Esophagus squamous epithelium (tissue), 4 donors: ENCODE measurements at regions not wholly inside any gene's neighbourhood (a gene's known extent, or its start where the extent isn't known, plus 50 kb on each side); places are given as distances from the start of the nearest gene placed in this dataset.

ENCODE experiments used
- POLR2A ChIP-seq, 4 donors: fragments of 450-650 bp; IDR thresholded peaks; one replicate each; pipeline ENCODE4 v1.6.1; 2017; ENCODE audit warnings: antibody characterized with exemption in 4 of 4, mild to moderate bottlenecking in 4 of 4, moderate library complexity in 3 of 4
- TF ChIP-seq, protein P1 (sequence below), 6 experiments: fragments of 450-650 bp in 4 of 6; fragments of 200-600 bp in 2 of 6; sonication (generic) in 2 of 6; IDR thresholded peaks; one replicate each; pipeline ENCODE4 v1.5.1; 2016 to 2019; ENCODE audit warnings: antibody characterized with exemption in 6 of 6, mild to moderate bottlenecking in 4 of 6, moderate library complexity in 4 of 6

DNA sequence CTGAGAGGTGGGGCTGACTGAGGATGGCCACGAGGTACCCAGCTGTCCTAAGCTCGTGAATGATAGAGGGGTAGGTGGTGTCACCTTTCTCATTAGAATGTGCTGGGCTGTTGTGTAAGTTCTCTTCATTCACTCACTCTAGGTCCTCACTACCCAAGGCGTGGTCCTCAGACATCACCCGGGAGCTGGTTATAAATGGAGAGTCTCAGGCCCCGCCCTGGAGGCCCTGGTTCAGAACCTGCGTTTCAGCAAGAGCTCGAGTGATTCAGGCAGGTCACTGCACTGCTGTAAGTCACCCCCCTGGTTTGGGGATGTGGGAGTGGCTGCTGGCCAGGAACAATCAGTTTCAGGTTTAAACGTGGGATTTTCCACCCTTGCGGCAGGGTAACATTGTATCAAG, 139.8 kb downstream of the FOXL1 start:
- TF ChIP-seq, protein P1, sequence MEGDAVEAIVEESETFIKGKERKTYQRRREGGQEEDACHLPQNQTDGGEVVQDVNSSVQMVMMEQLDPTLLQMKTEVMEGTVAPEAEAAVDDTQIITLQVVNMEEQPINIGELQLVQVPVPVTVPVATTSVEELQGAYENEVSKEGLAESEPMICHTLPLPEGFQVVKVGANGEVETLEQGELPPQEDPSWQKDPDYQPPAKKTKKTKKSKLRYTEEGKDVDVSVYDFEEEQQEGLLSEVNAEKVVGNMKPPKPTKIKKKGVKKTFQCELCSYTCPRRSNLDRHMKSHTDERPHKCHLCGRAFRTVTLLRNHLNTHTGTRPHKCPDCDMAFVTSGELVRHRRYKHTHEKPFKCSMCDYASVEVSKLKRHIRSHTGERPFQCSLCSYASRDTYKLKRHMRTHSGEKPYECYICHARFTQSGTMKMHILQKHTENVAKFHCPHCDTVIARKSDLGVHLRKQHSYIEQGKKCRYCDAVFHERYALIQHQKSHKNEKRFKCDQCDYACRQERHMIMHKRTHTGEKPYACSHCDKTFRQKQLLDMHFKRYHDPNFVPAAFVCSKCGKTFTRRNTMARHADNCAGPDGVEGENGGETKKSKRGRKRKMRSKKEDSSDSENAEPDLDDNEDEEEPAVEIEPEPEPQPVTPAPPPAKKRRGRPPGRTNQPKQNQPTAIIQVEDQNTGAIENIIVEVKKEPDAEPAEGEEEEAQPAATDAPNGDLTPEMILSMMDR (IDR thresholded peaks at IDR 0.05) = no peak
- no peak for TF ChIP-seq POLR2A (IDR thresholded peaks at IDR 0.05)
